ENCODE measurements at regions not wholly inside any gene's neighbourhood (a gene's known extent, or its start where the extent isn't known, plus 50 kb on each side); places are given as distances from the start of the nearest gene placed in this dataset.

DNA sequence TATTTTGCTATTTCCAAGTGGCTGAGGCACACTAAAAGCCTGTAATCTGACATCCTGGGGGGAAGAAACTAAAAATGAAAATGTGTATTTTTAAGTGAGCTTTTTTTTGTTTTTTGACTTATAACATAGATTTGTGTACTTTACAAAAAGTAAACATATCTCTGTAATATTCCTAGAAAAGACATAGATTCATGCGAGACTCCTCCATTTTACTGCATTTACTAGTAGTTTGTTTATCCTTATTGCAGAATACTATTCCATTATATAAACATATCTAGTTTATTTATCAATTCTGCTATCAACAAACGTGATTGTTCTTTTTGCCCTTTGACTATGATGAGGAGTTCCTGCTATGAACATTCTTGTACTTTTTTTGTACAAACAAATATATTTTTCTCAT lies 67.8 kb upstream of the PLSCR5 start:
- Histone ChIP-seq H3K27ac (ENCODE audit: low read depth, low read length) (no peak overlapping the region), H3K27me3 (ENCODE audit: control insufficient read depth in 2 of 2, insufficient read depth in 2 of 2, low read length in 2 of 2) (no peaks in the 10 kb centered on the region), H3K4me1 (ENCODE audit: control insufficient read depth in 2 of 2, insufficient read depth in 2 of 2, low read length in 2 of 2) (no peaks in the 10 kb centered on the region), H3K9me3 (ENCODE audit: control insufficient read depth in 2 of 3, low read length in 3 of 3) (no peaks in the 10 kb centered on the region), H3K36me3 (ENCODE audit: control insufficient read depth in 2 of 3, insufficient read depth in 3 of 3, low read length in 3 of 3) (no peaks in the 10 kb centered on the region), H3K4me3 (ENCODE audit: low read length) (no peak overlapping the region)
- intact Hi-C loops (cut with micrococcal nuclease): no loop called here
- ChIA-PET POLR2A (no interaction called here), CTCF (no interaction called here)
- no peaks in the 10 kb centered on the region for H3K36me3 Mint-ChIP-seq
- no peak overlapping the region for H3K4me3 Mint-ChIP-seq
- ATAC-seq (no peak), DNase-seq (no peak)
- H3K4me1 Mint-ChIP-seq: no peaks in the 10 kb centered on the region
- peaks cover 0 to 5% (median 0%) of the 10 kb centered on the region in 5 donors for H3K27me3 Mint-ChIP-seq
- peaks cover 0 to 3% (median 0%) of the 10 kb centered on the region in 11 donors for H3K9me3 Mint-ChIP-seq
- no peak overlapping the region for H3K27ac Mint-ChIP-seq

DNA sequence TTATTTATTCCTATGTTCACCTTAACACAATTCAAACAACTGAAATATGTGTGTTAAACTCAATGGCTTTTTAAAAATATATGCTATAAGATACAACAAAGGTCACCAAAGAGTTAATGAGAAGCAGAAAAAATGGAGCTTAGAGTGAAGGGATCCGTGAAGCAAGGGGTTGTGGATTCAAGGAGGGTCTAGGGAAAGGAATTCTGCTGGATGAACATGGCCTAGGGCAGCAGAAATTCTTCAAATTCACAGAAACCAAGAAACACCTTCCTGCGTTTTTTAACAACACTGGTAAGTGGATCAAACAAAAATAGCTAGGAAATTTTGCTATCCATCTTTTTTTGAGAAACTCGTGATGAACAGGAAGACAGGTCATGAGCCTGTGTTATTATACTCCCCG lies 59.3 kb upstream of the PLSCR5 start:
- Mint-ChIP-seq H3K27ac (no peak overlapping the region), H3K4me3 (no peak overlapping the region), H3K36me3 (no peaks in the 10 kb centered on the region), H3K27me3 (peaks cover 0 to 4% (median 0%) of the 10 kb centered on the region in 5 donors), H3K9me3 (peaks cover 0 to 19% (median 6%) of the 10 kb centered on the region in 11 donors), H3K4me1 (no peaks in the 10 kb centered on the region)
- CTCF ChIA-PET: no interaction called here
- Histone ChIP-seq H3K36me3 (ENCODE audit: control insufficient read depth in 2 of 3, insufficient read depth in 3 of 3, low read length in 3 of 3) (no peaks in the 10 kb centered on the region), H3K9me3 (ENCODE audit: control insufficient read depth in 2 of 3, low read length in 3 of 3) (no peaks in the 10 kb centered on the region), H3K27me3 (ENCODE audit: control insufficient read depth in 2 of 2, insufficient read depth in 2 of 2, low read length in 2 of 2) (no peaks in the 10 kb centered on the region), H3K27ac (ENCODE audit: low read depth, low read length) (no peak overlapping the region), H3K4me3 (ENCODE audit: low read length) (no peak overlapping the region), H3K4me1 (ENCODE audit: control insufficient read depth in 2 of 2, insufficient read depth in 2 of 2, low read length in 2 of 2) (no peaks in the 10 kb centered on the region)
- POLR2A ChIA-PET: no interaction called here
- DNase-seq: no peak
- ATAC-seq: no peak
- intact Hi-C loops (cut with micrococcal nuclease): no loop called here

DNA sequence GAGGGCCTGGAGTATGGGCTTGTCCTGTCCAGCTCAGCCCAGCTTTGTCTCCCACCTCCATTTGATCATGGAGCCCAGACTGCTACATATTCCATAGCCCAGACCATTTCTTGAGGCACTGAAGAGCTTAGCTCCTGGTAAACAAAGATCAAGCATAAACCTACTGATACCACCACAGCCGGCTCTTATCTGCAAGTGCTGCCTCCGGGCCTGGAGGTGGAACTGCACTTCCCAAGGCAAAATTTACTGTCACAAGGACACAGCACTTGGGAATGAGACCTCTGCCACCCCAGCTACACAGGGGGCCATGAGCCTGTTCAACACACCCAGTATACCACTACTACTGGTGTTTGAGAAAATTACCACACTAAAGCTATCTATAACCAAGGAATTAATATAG lies 53.7 kb upstream of the PLSCR5 start:
- no peaks in the 10 kb centered on the region for H3K36me3 ChIP-seq (ENCODE audit: control insufficient read depth in 2 of 3, insufficient read depth in 3 of 3, low read length in 3 of 3)
- H3K9me3 Mint-ChIP-seq: peaks cover 0 to 23% (median 11%) of the 10 kb centered on the region in 11 donors
- intact Hi-C loops (cut with micrococcal nuclease): no loop called here
- no peak overlapping the region for H3K27ac ChIP-seq (ENCODE audit: low read depth, low read length)
- DNase-seq (no peak), ATAC-seq (no peak)
- H3K27me3 ChIP-seq (ENCODE audit: control insufficient read depth in 2 of 2, insufficient read depth in 2 of 2, low read length in 2 of 2): no peaks in the 10 kb centered on the region
- H3K36me3 Mint-ChIP-seq: no peaks in the 10 kb centered on the region
- no peaks in the 10 kb centered on the region for H3K4me1 Mint-ChIP-seq
- H3K27ac Mint-ChIP-seq: no peak overlapping the region
- H3K9me3 ChIP-seq (ENCODE audit: control insufficient read depth in 2 of 3, low read length in 3 of 3): peaks cover 0 to 10% (median 0%) of the 10 kb centered on the region in 3 experiments
- H3K27me3 Mint-ChIP-seq: peaks cover 0 to 8% (median 0%) of the 10 kb centered on the region in 5 donors
- POLR2A ChIA-PET: no interaction called here
- CTCF ChIA-PET: no interaction called here
- H3K4me1 ChIP-seq (ENCODE audit: control insufficient read depth in 2 of 2, insufficient read depth in 2 of 2, low read length in 2 of 2): no peaks in the 10 kb centered on the region
- no peak overlapping the region for H3K4me3 ChIP-seq (ENCODE audit: low read length)
- no peak overlapping the region for H3K4me3 Mint-ChIP-seq

DNA sequence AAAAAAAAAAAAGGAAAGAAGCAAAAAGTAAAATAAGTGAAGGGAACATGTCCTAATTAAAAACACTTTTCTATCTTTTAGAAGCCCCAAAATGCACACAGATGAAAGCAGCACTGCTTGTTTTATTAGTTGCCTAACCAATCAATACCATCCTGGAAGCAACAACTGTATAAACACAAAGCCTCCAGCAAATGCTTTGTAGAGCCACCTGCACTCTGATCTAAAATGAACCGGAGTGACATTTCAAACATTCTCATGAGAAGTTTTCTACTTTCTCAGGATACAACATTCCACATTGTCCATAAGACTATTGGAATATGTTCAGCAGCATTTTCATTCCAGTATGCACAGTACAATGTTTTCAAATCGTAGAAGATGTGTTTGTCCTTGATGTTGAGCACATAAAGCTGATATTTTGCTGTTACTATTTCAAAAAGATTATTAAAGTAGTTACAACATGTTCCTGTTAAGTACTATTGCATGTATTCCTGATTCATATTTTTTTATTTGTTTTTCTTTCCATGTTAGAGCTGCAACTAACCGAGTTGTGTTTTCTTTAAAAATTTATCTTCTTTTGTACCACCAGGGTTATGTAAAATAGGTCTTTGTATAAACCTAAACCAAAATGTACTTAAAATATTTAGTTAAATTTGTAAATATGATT lies 50.3 kb upstream of the PLSCR5 start:
- H3K4me1 Mint-ChIP-seq: no peaks in the 10 kb centered on the region
- H3K27ac Mint-ChIP-seq: no peak overlapping the region
- intact Hi-C loops (cut with micrococcal nuclease): no loop called here
- DNase-seq (no peak), ATAC-seq (no peak)
- no peaks in the 10 kb centered on the region for H3K36me3 Mint-ChIP-seq
- Histone ChIP-seq H3K27ac (ENCODE audit: low read depth, low read length) (no peak overlapping the region), H3K4me1 (ENCODE audit: control insufficient read depth in 2 of 2, insufficient read depth in 2 of 2, low read length in 2 of 2) (no peaks in the 10 kb centered on the region), H3K36me3 (ENCODE audit: control insufficient read depth in 2 of 3, insufficient read depth in 3 of 3, low read length in 3 of 3) (no peaks in the 10 kb centered on the region), H3K27me3 (ENCODE audit: control insufficient read depth in 2 of 2, insufficient read depth in 2 of 2, low read length in 2 of 2) (no peaks in the 10 kb centered on the region), H3K9me3 (ENCODE audit: control insufficient read depth in 2 of 3, low read length in 3 of 3) (peaks cover 0 to 10% (median 0%) of the 10 kb centered on the region in 3 experiments), H3K4me3 (ENCODE audit: low read length) (no peak overlapping the region)
- ChIA-PET CTCF (no interaction called here), POLR2A (no interaction called here)
- no peak overlapping the region for H3K4me3 Mint-ChIP-seq
- peaks cover 0 to 13% (median 8%) of the 10 kb centered on the region in 5 donors for H3K27me3 Mint-ChIP-seq
- peaks cover 0 to 17% (median 6%) of the 10 kb centered on the region in 11 donors for H3K9me3 Mint-ChIP-seq
